HG03469 (cell line): ENCODE measurements at regions not wholly inside any gene's neighbourhood (a gene's known extent, or its start where the extent isn't known, plus 50 kb on each side); places are given as distances from the start of the nearest gene placed in this dataset.
A peak's percentile ranks its signal among the peaks of the same experiment; 100 is the strongest.

Experiments used
- ATAC-seq: cut with Tn5 transposase; IDR thresholded peaks from one replicate; pipeline ENCODE4 v1.9.1; 2021; ENCODE audit warnings: mild to moderate bottlenecking, moderate library complexity, moderate number of reproducible peaks; ENCODE audit not compliant: unreplicated experiment

- no peak for ATAC-seq
Measured at GRCh38 chr5:170159947-170160346, 54.2 kb downstream of the FOXI1 start.

- ATAC-seq: peak; percentile 52
Measured at GRCh38 chr5:170161069-170161468, 55.4 kb downstream of the FOXI1 start.

- ATAC-seq: no peak
Measured at GRCh38 chr5:170162631-170163321, 57.1 kb downstream of the FOXI1 start.

- no peak for ATAC-seq
Measured at GRCh38 chr5:170164087-170164486, 58.4 kb downstream of the FOXI1 start.

- no peak for ATAC-seq
Measured at GRCh38 chr5:170164921-170165320, 59.2 kb downstream of the FOXI1 start.

- ATAC-seq: no peak
Measured at GRCh38 chr5:170166101-170166500, 60.4 kb downstream of the FOXI1 start.

- ATAC-seq: no peak
Measured at GRCh38 chr5:170168002-170168401, 62.3 kb downstream of the FOXI1 start.

- no peak for ATAC-seq
Measured at GRCh38 chr5:170168797-170169196, 63.1 kb downstream of the FOXI1 start.

GRCh38 chr5:170169996-170170395 is 62.8 kb upstream of the C5orf58 start:
- ATAC-seq: no peak

- ATAC-seq: no peak
Measured at GRCh38 chr5:170171811-170172210, 61.0 kb upstream of the C5orf58 start.

GRCh38 chr5:170173227-170173626 is 59.6 kb upstream of the C5orf58 start:
- no peak for ATAC-seq

GRCh38 chr5:170173647-170174046 is 59.1 kb upstream of the C5orf58 start:
- no peak for ATAC-seq

- ATAC-seq: no peak
Measured at GRCh38 chr5:170176916-170177315, 55.9 kb upstream of the C5orf58 start.

- no peak for ATAC-seq
Measured at GRCh38 chr5:170178814-170179213, 54.0 kb upstream of the C5orf58 start.

GRCh38 chr5:170179626-170180025 is 53.2 kb upstream of the C5orf58 start:
- no peak for ATAC-seq

- no peak for ATAC-seq
Measured at GRCh38 chr5:170181902-170182301, 50.9 kb upstream of the C5orf58 start.

GRCh38 chr5:170182491-170182890 is 50.3 kb upstream of the C5orf58 start:
- no peak for ATAC-seq
